ENCODE measurements at regions not wholly inside any gene's neighbourhood (a gene's known extent, or its start where the extent isn't known, plus 50 kb on each side); places are given as distances from the start of the nearest gene placed in this dataset.
"Not testable (repeated sequence)": the region's sequence is repeated elsewhere in the genome, so short reads cannot be mapped to it uniquely, and the experiment has no call there.

GRCh38 chr16:66265048-66265415 lies 101.5 kb upstream of the CDH5 start:
- no peak for DNase-seq

- no peak for DNase-seq
Observed at GRCh38 chr16:66264311-66265047, 102.0 kb upstream of the CDH5 start.

GRCh38 chr16:66263973-66264310 lies 102.5 kb upstream of the CDH5 start:
- DNase-seq, result no peak

- DNase-seq, result no peak
Observed at GRCh38 chr16:66263168-66263972, 103.1 kb upstream of the CDH5 start.

GRCh38 chr16:66262253-66263167 lies 104.0 kb upstream of the CDH5 start:
- no peak for DNase-seq

- no peak for DNase-seq
Observed at GRCh38 chr16:66261826-66262225, 104.7 kb upstream of the CDH5 start.

- no peak for DNase-seq
Observed at GRCh38 chr16:66260522-66261254, 105.8 kb upstream of the CDH5 start.

GRCh38 chr16:66258916-66259845 lies 107.3 kb upstream of the CDH5 start:
- DNase-seq, result no peak

- no peak for DNase-seq
Observed at GRCh38 chr16:66256919-66257318, 109.6 kb upstream of the CDH5 start.

GRCh38 chr16:66255647-66256046 lies 110.8 kb upstream of the CDH5 start:
- DNase-seq, result no peak

GRCh38 chr16:66254751-66255150 lies 111.7 kb upstream of the CDH5 start:
- no peak for DNase-seq

GRCh38 chr16:66254106-66254505 lies 112.4 kb upstream of the CDH5 start:
- no peak for DNase-seq

- DNase-seq, result no peak
Observed at GRCh38 chr16:66251476-66252160, 114.9 kb upstream of the CDH5 start.

GRCh38 chr16:66250686-66251431 lies 115.6 kb upstream of the CDH5 start:
- no peak for DNase-seq

- DNase-seq, result no peak
Observed at GRCh38 chr16:66247516-66248481, 118.7 kb upstream of the CDH5 start.

GRCh38 chr16:66245868-66246267 lies 120.6 kb upstream of the CDH5 start:
- DNase-seq, result no peak

- no peak for DNase-seq
Observed at GRCh38 chr16:66245072-66245471, 121.4 kb upstream of the CDH5 start.

GRCh38 chr16:66242672-66243071 lies 123.8 kb upstream of the CDH5 start:
- DNase-seq, result no peak

GRCh38 chr16:66242206-66242605 lies 124.3 kb upstream of the CDH5 start:
- not testable (repeated sequence) for DNase-seq
